SH-SY5Y (cell line): ENCODE measurements at regions not wholly inside any gene's neighbourhood (a gene's known extent, or its start where the extent isn't known, plus 50 kb on each side); places are given as distances from the start of the nearest gene placed in this dataset.

Experiments used
- GATA2 ChIP-seq: IDR thresholded peaks from 2 replicates; pipeline ENCODE4 v1.6.1; 2011; ENCODE audit warnings: mild to moderate bottlenecking, low read depth, low read length
- GATA3 ChIP-seq: IDR thresholded peaks from 2 replicates; pipeline ENCODE4 v1.6.1; 2011; ENCODE audit warnings: low read depth, mild to moderate bottlenecking, low read length, moderate library complexity

DNA sequence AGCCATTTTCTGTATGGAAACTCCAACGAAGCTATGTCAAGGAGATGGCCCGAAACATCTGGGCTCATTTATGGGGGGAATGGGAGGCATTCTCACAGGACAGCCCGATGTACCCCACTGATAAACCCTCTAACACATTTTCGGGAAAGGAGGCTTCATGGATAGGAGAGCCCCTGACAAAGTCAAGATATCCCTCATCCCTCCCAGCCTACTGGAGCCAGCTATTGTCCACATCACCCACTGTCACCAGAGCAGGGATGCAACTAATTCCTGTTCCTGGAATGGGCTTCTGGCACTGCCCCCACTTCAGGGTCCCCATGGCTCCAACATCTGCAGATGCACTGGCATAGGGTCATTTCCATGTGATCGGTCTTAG lies 98.2 kb upstream of the BMPER start:
- TF ChIP-seq GATA2 (no peak), GATA3 (no peak)
